ENCODE measurements at regions not wholly inside any gene's neighbourhood (a gene's known extent, or its start where the extent isn't known, plus 50 kb on each side); places are given as distances from the start of the nearest gene placed in this dataset.

- TF ChIP-seq CTCF (IDR thresholded peaks at IDR 0.05; ENCODE audit: low read depth, low read length, missing control alignments) = no peak
- H3K4me3 ChIP-seq (ENCODE audit: low read depth, low read length) = no peak overlapping the region
- no peak for DNase-seq (ENCODE audit: low read depth)
Measured at GRCh38 chr21:41677671-41678015, 89.2 kb downstream of the RIPK4 start.

- no peak for TF ChIP-seq CTCF (IDR thresholded peaks at IDR 0.05; ENCODE audit: low read depth, low read length, missing control alignments)
- no peak overlapping the region for H3K4me3 ChIP-seq (ENCODE audit: low read depth, low read length)
- no peak for DNase-seq (ENCODE audit: low read depth)
Measured at GRCh38 chr21:41676198-41676597, 90.7 kb downstream of the RIPK4 start.

- no peak for DNase-seq (ENCODE audit: low read depth)
- no peak overlapping the region for H3K4me3 ChIP-seq (ENCODE audit: low read depth, low read length)
- no peak for TF ChIP-seq CTCF (IDR thresholded peaks at IDR 0.05; ENCODE audit: low read depth, low read length, missing control alignments)
Measured at GRCh38 chr21:41675574-41675973, 91.3 kb downstream of the RIPK4 start.

GRCh38 chr21:41674402-41674801 is 92.5 kb downstream of the RIPK4 start:
- TF ChIP-seq CTCF (IDR thresholded peaks at IDR 0.05; ENCODE audit: low read depth, low read length, missing control alignments) = no peak
- no peak for DNase-seq (ENCODE audit: low read depth)

GRCh38 chr21:41673596-41674335 is 93.1 kb downstream of the RIPK4 start:
- TF ChIP-seq CTCF (IDR thresholded peaks at IDR 0.05; ENCODE audit: low read depth, low read length, missing control alignments) = no peak
- no peak for DNase-seq (ENCODE audit: low read depth)
- H3K4me3 ChIP-seq (ENCODE audit: low read depth, low read length) = no peak overlapping the region

More at GRCh38 chr21:41674402-41674801, 92.5 kb downstream of the RIPK4 start:
- no peak overlapping the region for H3K4me3 ChIP-seq (ENCODE audit: low read depth, low read length)

- no peak overlapping the region for H3K4me3 ChIP-seq (ENCODE audit: low read depth, low read length)
- DNase-seq (ENCODE audit: low read depth) = no peak
- no peak for TF ChIP-seq CTCF (IDR thresholded peaks at IDR 0.05; ENCODE audit: low read depth, low read length, missing control alignments)
Measured at GRCh38 chr21:41673071-41673470, 93.8 kb downstream of the RIPK4 start.

- DNase-seq (ENCODE audit: low read depth) = no peak
- no peak for TF ChIP-seq CTCF (IDR thresholded peaks at IDR 0.05; ENCODE audit: low read depth, low read length, missing control alignments)
- no peak overlapping the region for H3K4me3 ChIP-seq (ENCODE audit: low read depth, low read length)
Measured at GRCh38 chr21:41672543-41672915, 94.3 kb downstream of the RIPK4 start.
